BJ (cell line): ENCODE measurements at regions not wholly inside any gene's neighbourhood (a gene's known extent, or its start where the extent isn't known, plus 50 kb on each side); places are given as distances from the start of the nearest gene placed in this dataset.

Experiments used
- CTCF ChIA-PET: fragments of 350-600 bp; formaldehyde crosslinking; extraction: SDS; loops from one replicate; lab custom pipeline; 2021; ENCODE audit warnings: antibody characterized with exemption, inconsistent platforms; lab: Yijun Ruan, JAX
- POLR2A ChIA-PET: fragments of 300-600 bp; sonication (Branson Sonifier 250); formaldehyde crosslinking; extraction: SDS; loops from one replicate; lab custom pipeline; 2021; ENCODE audit warnings: antibody characterized with exemption; lab: Charles Lee
- DNase-seq: peaks from one replicate; pipeline ENCODE4 v3.0.0-alpha.2; 2011; ENCODE audit warnings: low read depth
- H3K27me3 ChIP-seq: 2 replicates; pipeline ENCODE4 v1.6.0; 2011; ENCODE audit warnings: low read length; ENCODE audit not compliant: control insufficient read depth, insufficient read depth
- H3K36me3 ChIP-seq: 2 replicates; pipeline ENCODE4 v1.5.1; 2011; ENCODE audit warnings: low read length; ENCODE audit not compliant: control insufficient read depth, insufficient read depth
- H3K4me3 ChIP-seq: 2 replicates; pipeline ENCODE4 v1.5.1; 2011; ENCODE audit warnings: low read depth, mild to moderate bottlenecking, control low read depth, low read length
- TF ChIP-seq, protein P1 (sequence below): IDR thresholded peaks from 2 replicates; pipeline ENCODE4 v1.5.1; 2011; ENCODE audit warnings: low read depth, mild to moderate bottlenecking, control low read depth, inconsistent platforms, low read length, moderate library complexity; ENCODE audit not compliant: insufficient read depth

DNA sequence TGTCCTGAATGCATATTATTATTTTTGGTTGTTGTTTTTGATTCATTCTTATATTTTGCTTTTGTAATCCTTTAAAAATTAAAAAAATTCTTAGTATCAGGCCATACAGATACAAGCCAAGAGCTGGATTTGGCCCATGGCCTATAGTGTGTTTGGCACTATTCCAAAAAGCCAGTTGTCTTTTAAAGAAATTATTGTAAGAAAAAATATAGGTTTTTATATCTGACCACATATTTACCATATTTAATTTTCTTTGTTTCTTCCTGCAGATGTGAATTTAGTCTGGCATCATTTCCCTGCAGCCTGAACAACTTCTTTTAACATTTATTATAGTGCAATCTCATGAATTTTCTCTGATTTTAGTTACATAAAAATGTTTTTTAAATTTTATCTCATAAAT, 652.8 kb upstream of the NR3C2 start:
- Histone ChIP-seq H3K27me3 (no peaks in the 10 kb centered on the region), H3K4me3 (no peak overlapping the region), H3K36me3 (no peaks in the 10 kb centered on the region)
- CTCF ChIA-PET: no interaction called here
- TF ChIP-seq, protein P1, sequence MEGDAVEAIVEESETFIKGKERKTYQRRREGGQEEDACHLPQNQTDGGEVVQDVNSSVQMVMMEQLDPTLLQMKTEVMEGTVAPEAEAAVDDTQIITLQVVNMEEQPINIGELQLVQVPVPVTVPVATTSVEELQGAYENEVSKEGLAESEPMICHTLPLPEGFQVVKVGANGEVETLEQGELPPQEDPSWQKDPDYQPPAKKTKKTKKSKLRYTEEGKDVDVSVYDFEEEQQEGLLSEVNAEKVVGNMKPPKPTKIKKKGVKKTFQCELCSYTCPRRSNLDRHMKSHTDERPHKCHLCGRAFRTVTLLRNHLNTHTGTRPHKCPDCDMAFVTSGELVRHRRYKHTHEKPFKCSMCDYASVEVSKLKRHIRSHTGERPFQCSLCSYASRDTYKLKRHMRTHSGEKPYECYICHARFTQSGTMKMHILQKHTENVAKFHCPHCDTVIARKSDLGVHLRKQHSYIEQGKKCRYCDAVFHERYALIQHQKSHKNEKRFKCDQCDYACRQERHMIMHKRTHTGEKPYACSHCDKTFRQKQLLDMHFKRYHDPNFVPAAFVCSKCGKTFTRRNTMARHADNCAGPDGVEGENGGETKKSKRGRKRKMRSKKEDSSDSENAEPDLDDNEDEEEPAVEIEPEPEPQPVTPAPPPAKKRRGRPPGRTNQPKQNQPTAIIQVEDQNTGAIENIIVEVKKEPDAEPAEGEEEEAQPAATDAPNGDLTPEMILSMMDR: no peak
- POLR2A ChIA-PET: no interaction called here
- DNase-seq: no peak

DNA sequence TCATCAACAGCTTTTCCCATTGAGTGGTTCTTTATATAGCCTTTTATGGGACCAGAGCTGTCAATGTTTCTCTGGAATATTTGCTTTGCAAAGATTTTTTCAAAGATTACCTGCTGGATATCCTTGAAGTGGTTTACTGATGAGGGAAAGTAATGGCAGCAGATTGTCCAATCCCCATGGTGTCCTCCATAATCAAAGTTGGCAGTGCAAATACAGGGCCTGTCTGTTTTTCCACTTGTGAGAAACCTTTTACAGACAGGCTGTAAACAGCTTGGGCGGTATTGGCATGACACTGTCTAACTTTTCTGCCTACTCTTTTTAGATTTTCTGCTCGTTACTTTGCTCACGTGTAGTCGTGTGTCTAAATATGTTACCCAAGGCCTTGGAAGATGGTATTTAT, 641.9 kb upstream of the NR3C2 start:
- TF ChIP-seq, protein P1: no peak
- ChIA-PET POLR2A (no interaction called here), CTCF (no interaction called here)

DNA sequence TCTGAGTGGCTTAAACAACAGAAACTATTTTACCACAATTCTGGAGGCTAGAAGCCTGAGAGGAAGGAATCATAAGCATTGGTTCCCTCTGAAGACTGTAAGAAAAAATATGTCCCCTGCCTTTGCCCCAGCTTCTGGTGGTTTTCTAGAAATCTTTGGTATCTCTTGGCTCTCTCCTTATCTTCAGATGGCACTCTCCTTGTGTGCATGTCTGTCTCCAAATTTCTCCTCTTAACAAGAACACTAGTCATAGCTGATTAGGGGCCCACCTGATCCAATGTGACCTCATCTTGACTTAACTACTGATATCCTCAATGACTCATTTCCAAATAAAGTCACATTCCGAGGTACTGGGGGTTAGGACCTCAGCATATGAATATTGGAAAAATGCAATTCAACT, 635.0 kb upstream of the NR3C2 start:
- POLR2A ChIA-PET: no interaction called here
- DNase-seq: no peak
- CTCF ChIA-PET: no interaction called here
- Histone ChIP-seq H3K36me3 (no peaks in the 10 kb centered on the region), H3K4me3 (no peak overlapping the region), H3K27me3 (no peaks in the 10 kb centered on the region)
- TF ChIP-seq, protein P1: no peak

More for the DNA sequence above, 641.9 kb upstream of the NR3C2 start:
- Histone ChIP-seq H3K27me3 (no peaks in the 10 kb centered on the region), H3K4me3 (no peak overlapping the region), H3K36me3 (no peaks in the 10 kb centered on the region)
- DNase-seq: no peak

DNA sequence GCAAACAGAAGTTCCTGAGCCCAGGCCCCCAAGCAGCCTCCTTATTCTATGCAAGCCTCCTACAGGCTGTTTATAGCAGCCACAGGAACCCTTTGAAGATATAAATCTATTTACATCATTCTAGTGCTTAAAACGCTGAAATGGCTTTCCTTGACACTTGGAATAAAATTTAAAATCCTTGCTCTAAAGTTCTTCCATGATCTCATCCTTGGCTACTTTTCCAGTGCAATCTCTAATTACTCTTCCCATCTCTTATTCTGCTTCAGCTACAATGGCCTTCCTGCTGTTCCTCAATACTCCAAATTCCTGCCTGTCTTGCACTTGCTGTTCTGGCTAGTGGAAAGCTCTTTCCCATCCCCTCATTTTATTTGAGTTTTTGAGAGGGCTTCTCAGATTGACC, 634.2 kb upstream of the NR3C2 start:
- Histone ChIP-seq H3K36me3 (no peaks in the 10 kb centered on the region), H3K4me3 (no peak overlapping the region), H3K27me3 (no peaks in the 10 kb centered on the region)
- ChIA-PET CTCF (no interaction called here), POLR2A (no interaction called here)
- no peak for DNase-seq
- TF ChIP-seq, protein P1: no peak

DNA sequence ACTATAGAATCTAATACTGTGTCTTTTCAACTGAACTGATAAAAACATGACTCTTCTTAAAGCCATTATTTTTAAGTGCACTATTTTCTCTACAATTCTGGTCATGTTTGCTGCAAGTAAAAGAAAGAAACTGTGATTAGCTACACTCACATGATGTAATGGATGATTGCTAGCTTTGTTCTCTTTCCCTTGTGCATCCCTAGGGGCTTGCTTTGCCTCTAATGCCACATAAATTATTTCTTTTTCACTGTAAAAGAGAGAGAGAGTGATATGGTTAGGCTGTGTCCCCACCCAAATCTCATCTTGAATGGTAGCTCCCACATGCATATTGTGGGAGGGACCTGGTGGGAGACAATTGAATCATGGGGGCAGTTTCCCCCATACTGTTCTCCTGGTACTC, 630.2 kb upstream of the NR3C2 start:
- TF ChIP-seq, protein P1: no peak
- no peaks in the 10 kb centered on the region for H3K36me3 ChIP-seq
- POLR2A ChIA-PET: no interaction called here
- no peak overlapping the region for H3K4me3 ChIP-seq
- no peak for DNase-seq
- no peaks in the 10 kb centered on the region for H3K27me3 ChIP-seq
- CTCF ChIA-PET: no interaction called here
